Osteocyte (in vitro differentiated cells): ENCODE measurements at regions not wholly inside any gene's neighbourhood (a gene's known extent, or its start where the extent isn't known, plus 50 kb on each side); places are given as distances from the start of the nearest gene placed in this dataset.

Experiments
- DNase-seq: peaks from one replicate; pipeline ENCODE4 v3.0.0; 2021; ENCODE audit warnings: mixed read lengths; ENCODE audit not compliant: unreplicated experiment; ENCODE audit errors: extremely low spot score
- H3K27ac Mint-ChIP-seq: one replicate; pipeline ENCODE4 v1.8.0; 2021; ENCODE audit warnings: mild to moderate bottlenecking, mixed read lengths; ENCODE audit not compliant: unreplicated experiment
- H3K27me3 Mint-ChIP-seq: one replicate; pipeline ENCODE4 v1.8.0; 2021; ENCODE audit warnings: mixed read lengths; ENCODE audit not compliant: unreplicated experiment
- H3K36me3 Mint-ChIP-seq: one replicate; pipeline ENCODE4 v1.8.0; 2021; ENCODE audit warnings: mixed read lengths; ENCODE audit not compliant: unreplicated experiment
- H3K4me1 Mint-ChIP-seq: one replicate; pipeline ENCODE4 v1.8.0; 2021; ENCODE audit warnings: mixed read lengths; ENCODE audit not compliant: unreplicated experiment
- H3K4me3 Mint-ChIP-seq: one replicate; pipeline ENCODE4 v1.8.0; 2021; ENCODE audit warnings: mild to moderate bottlenecking, moderate library complexity, mixed read lengths; ENCODE audit not compliant: unreplicated experiment
- H3K9me3 Mint-ChIP-seq: one replicate; pipeline ENCODE4 v1.8.0; 2021; ENCODE audit warnings: mixed read lengths; ENCODE audit not compliant: unreplicated experiment
- CTCF ChIP-seq: fragments of 200-600 bp; sonication (generic); IDR thresholded peaks from 2 replicates; pipeline ENCODE4 v1.5.0; 2021; ENCODE audit warnings: antibody characterized with exemption, mild to moderate bottlenecking, moderate library complexity

GRCh38 chr6:155913816-155914215, 458.2 kb upstream of the NOX3 start:
- TF ChIP-seq CTCF, result no peak
- Mint-ChIP-seq H3K4me3 (no peak overlapping the region), H3K4me1 (no peaks in the 10 kb centered on the region), H3K27me3 (no peaks in the 10 kb centered on the region), H3K27ac (no peak overlapping the region), H3K9me3 (no peaks in the 10 kb centered on the region), H3K36me3 (no peaks in the 10 kb centered on the region)
- no peak for DNase-seq

- Mint-ChIP-seq H3K36me3 (no peaks in the 10 kb centered on the region), H3K4me3 (no peak overlapping the region), H3K27ac (no peak overlapping the region), H3K27me3 (no peaks in the 10 kb centered on the region), H3K4me1 (no peaks in the 10 kb centered on the region), H3K9me3 (no peaks in the 10 kb centered on the region)
- TF ChIP-seq CTCF, result no peak
- no peak for DNase-seq
These were observed 454.1 kb upstream of the NOX3 start for GRCh38 chr6:155909710-155910109.

GRCh38 chr6:155895641-155896040, 440.0 kb upstream of the NOX3 start:
- no peak overlapping the region for H3K4me3 Mint-ChIP-seq
- peaks cover 3% of the 10 kb centered on the region for H3K27me3 Mint-ChIP-seq
- DNase-seq, result no peak
- no peaks in the 10 kb centered on the region for H3K4me1 Mint-ChIP-seq
- H3K9me3 Mint-ChIP-seq, result no peaks in the 10 kb centered on the region
- H3K27ac Mint-ChIP-seq, result no peak overlapping the region
- no peak for TF ChIP-seq CTCF
- H3K36me3 Mint-ChIP-seq, result no peaks in the 10 kb centered on the region

GRCh38 chr6:155894758-155895157, 439.1 kb upstream of the NOX3 start:
- DNase-seq, result no peak
- H3K27me3 Mint-ChIP-seq, result peaks cover 3% of the 10 kb centered on the region
- H3K36me3 Mint-ChIP-seq, result no peaks in the 10 kb centered on the region
- H3K27ac Mint-ChIP-seq, result no peak overlapping the region
- no peak for TF ChIP-seq CTCF
- no peaks in the 10 kb centered on the region for H3K4me1 Mint-ChIP-seq
- H3K4me3 Mint-ChIP-seq, result no peak overlapping the region
- H3K9me3 Mint-ChIP-seq, result no peaks in the 10 kb centered on the region

GRCh38 chr6:155894262-155894661, 438.6 kb upstream of the NOX3 start:
- no peak for DNase-seq
- no peak overlapping the region for H3K4me3 Mint-ChIP-seq
- no peak overlapping the region for H3K27ac Mint-ChIP-seq
- no peaks in the 10 kb centered on the region for H3K4me1 Mint-ChIP-seq
- H3K27me3 Mint-ChIP-seq, result peaks cover 3% of the 10 kb centered on the region
- no peaks in the 10 kb centered on the region for H3K9me3 Mint-ChIP-seq
- H3K36me3 Mint-ChIP-seq, result no peaks in the 10 kb centered on the region
- no peak for TF ChIP-seq CTCF
